ENCODE measurements at regions not wholly inside any gene's neighbourhood (a gene's known extent, or its start where the extent isn't known, plus 50 kb on each side); places are given as distances from the start of the nearest gene placed in this dataset.

GRCh38 chr15:81061490-81062253 lies 60.9 kb downstream of the TLNRD1 start (continued):
- TF ChIP-seq ZNF462 (CRISPR knock-in tag; IDR thresholded peaks at IDR 0.05) (no peak), JUNB (IDR thresholded peaks at IDR 0.05; ENCODE audit: unreplicated experiment) (no peak), ZNF114 (CRISPR knock-in tag; IDR thresholded peaks at IDR 0.05) (no peak), POLR2AphosphoS5 (IDR thresholded peaks at IDR 0.05; ENCODE audit: low read depth) (no peak)

GRCh38 chr15:81062937-81063336 lies 62.2 kb downstream of the TLNRD1 start:
- Histone ChIP-seq H3K9me2 (ENCODE audit: insufficient read depth) (no peaks in the 10 kb centered on the region), H3K4me3 (no peak overlapping the region), H3K27ac (ENCODE audit: low read depth) (no peak overlapping the region), H3K4me1 (ENCODE audit: insufficient read depth) (no peaks in the 10 kb centered on the region), H3K36me3 (ENCODE audit: insufficient read depth) (no peaks in the 10 kb centered on the region), H2AFZ (no peak overlapping the region), H3K27me3 (ENCODE audit: insufficient read depth) (no peaks in the 10 kb centered on the region), H3K79me2 (replicated peaks; ENCODE audit: insufficient read depth) (no peaks in the 10 kb centered on the region), H4K20me1 (replicated peaks; ENCODE audit: insufficient read depth) (no peaks in the 10 kb centered on the region), H3F3A (replicated peaks; ENCODE audit: low read depth) (no peaks in the 10 kb centered on the region), H3K4me2 (no peak overlapping the region)
- no peak for ATAC-seq
- no peak for DNase-seq (ENCODE audit: low spot score)
- H3K4me3 Mint-ChIP-seq: no peak overlapping the region
- no peaks in the 10 kb centered on the region for H3K4me1 Mint-ChIP-seq
- H3K36me3 Mint-ChIP-seq (ENCODE audit: low read depth): no peaks in the 10 kb centered on the region
- H3K27ac Mint-ChIP-seq: no peak overlapping the region
- peaks cover 1% of the 10 kb centered on the region for H3K27me3 Mint-ChIP-seq (ENCODE audit: insufficient read depth, low read depth, poor library complexity)
- no peaks in the 10 kb centered on the region; the same call in 2 of the 3 replicates for H3K9me3 Mint-ChIP-seq
- no peak for TF ChIP-seq NANOG (IDR thresholded peaks at IDR 0.05; ENCODE audit: borderline replicate concordance)
- TF ChIP-seq POLR2AphosphoS5 (IDR thresholded peaks at IDR 0.05; ENCODE audit: low read depth): no peak
- TF ChIP-seq ZNF331 (CRISPR knock-in tag; IDR thresholded peaks at IDR 0.05; ENCODE audit: low read depth): no peak
- TF ChIP-seq ZNF114 (CRISPR knock-in tag; IDR thresholded peaks at IDR 0.05): no peak
- no peak for TF ChIP-seq JUNB (IDR thresholded peaks at IDR 0.05; ENCODE audit: unreplicated experiment)
- no peak for TF ChIP-seq EZH2phosphoT487 (IDR thresholded peaks at IDR 0.05; ENCODE audit: unreplicated experiment)
- TF ChIP-seq ZNF462 (CRISPR knock-in tag; IDR thresholded peaks at IDR 0.05): no peak
